BLaER1 treated with 17β-estradiol and CSF1 and Interleukin-3, amounts not matched to agents 10 nM and 100 nM (cell line): ENCODE measurements at regions not wholly inside any gene's neighbourhood (a gene's known extent, or its start where the extent isn't known, plus 50 kb on each side); places are given as distances from the start of the nearest gene placed in this dataset.

Experiments used
- H3K27ac ChIP-seq, 11 experiments: shearing (Covaris generic); formaldehyde crosslinking; 2 replicates each; pipeline ENCODE4 v1.8.1; 2022
- H3K27me3 ChIP-seq, 11 experiments: shearing (Covaris generic); formaldehyde crosslinking; 2 replicates each; pipeline ENCODE4 v1.8.1; 2022
- H3K36me3 ChIP-seq, 11 experiments: shearing (Covaris generic); formaldehyde crosslinking; 2 replicates each; pipeline ENCODE4 v1.8.1; 2022
- H3K4me1 ChIP-seq, 10 experiments: shearing (Covaris generic); formaldehyde crosslinking; 2 replicates each; pipeline ENCODE4 v1.8.1; 2022
- H3K4me2 ChIP-seq, 11 experiments: shearing (Covaris generic); formaldehyde crosslinking; 2 replicates each; pipeline ENCODE4 v1.8.1; 2022
- H3K4me3 ChIP-seq, 10 experiments: shearing (Covaris generic); formaldehyde crosslinking; 2 replicates each; pipeline ENCODE4 v1.8.1; 2022
- H3K9ac ChIP-seq, 11 experiments: shearing (Covaris generic); formaldehyde crosslinking; 2 replicates each; pipeline ENCODE4 v1.8.1; 2022
- H3K9me3 ChIP-seq, 11 experiments: shearing (Covaris generic); formaldehyde crosslinking; replicated peaks in 1 of 11; 2 replicates each; pipeline ENCODE4 v1.8.1; 2022
- H4K20me1 ChIP-seq, 11 experiments: shearing (Covaris generic); formaldehyde crosslinking; 2 replicates each; pipeline ENCODE4 v1.8.1; 2022
- Cebpa-rat ChIP-seq, 11 experiments: shearing (Covaris generic); IDR thresholded peaks; 2 replicates each; pipeline ENCODE4 v1.8.1; 2022

GRCh38 chrX:34716302-34716701 is 59.2 kb upstream of the TMEM47 start:
- Histone ChIP-seq H3K4me3 (no peak overlapping the region), H3K4me2 (no peak overlapping the region), H4K20me1 (no peaks in the 10 kb centered on the region; a peak in 1 of 22 replicates), H3K36me3 (no peaks in the 10 kb centered on the region), H3K27ac (no peak overlapping the region), H3K9ac (no peak overlapping the region), H3K4me1 (no peaks in the 10 kb centered on the region), H3K27me3 (peaks cover 60 to 98% (median 92%) of the 10 kb centered on the region in 11 experiments), H3K9me3 (no peaks in the 10 kb centered on the region)
- no peak for TF ChIP-seq Cebpa-rat (IDR thresholded peaks at IDR 0.05)

GRCh38 chrX:34734383-34734782 is 77.3 kb upstream of the TMEM47 start:
- Histone ChIP-seq H3K4me1 (no peaks in the 10 kb centered on the region), H3K4me3 (no peak overlapping the region), H4K20me1 (no peaks in the 10 kb centered on the region; a peak in 1 of 22 replicates), H3K9me3 (peaks cover 0 to 4% (median 0%) of the 10 kb centered on the region in 11 experiments; a peak in 2 of 22 replicates), H3K36me3 (no peaks in the 10 kb centered on the region), H3K27me3 (peaks cover 68 to 96% (median 93%) of the 10 kb centered on the region in 11 experiments), H3K9ac (no peak overlapping the region), H3K27ac (no peak overlapping the region), H3K4me2 (no peak overlapping the region)
- no peak for TF ChIP-seq Cebpa-rat (IDR thresholded peaks at IDR 0.05)

- no peak for TF ChIP-seq Cebpa-rat (IDR thresholded peaks at IDR 0.05)
- peaks cover 0 to 3% (median 0%) of the 10 kb centered on the region in 11 experiments; a peak in 3 of 22 replicates for H4K20me1 ChIP-seq
- H3K36me3 ChIP-seq: no peaks in the 10 kb centered on the region
- H3K27me3 ChIP-seq: peaks cover 66 to 98% (median 91%) of the 10 kb centered on the region in 11 experiments
- H3K4me1 ChIP-seq: no peaks in the 10 kb centered on the region
- peaks cover 0 to 7% (median 0%) of the 10 kb centered on the region in 11 experiments; a peak in 1 of 22 replicates for H3K9me3 ChIP-seq
- H3K27ac ChIP-seq: no peak overlapping the region
- no peak overlapping the region for H3K9ac ChIP-seq
- no peak overlapping the region for H3K4me2 ChIP-seq
- no peak overlapping the region for H3K4me3 ChIP-seq
Observed at GRCh38 chrX:34744521-34744920, 87.4 kb upstream of the TMEM47 start.

GRCh38 chrX:34749896-34750295 is 92.8 kb upstream of the TMEM47 start:
- Histone ChIP-seq H3K4me3 (no peak overlapping the region), H3K27me3 (peaks cover 46 to 96% (median 84%) of the 10 kb centered on the region in 11 experiments), H3K9me3 (peaks cover 0 to 7% (median 0%) of the 10 kb centered on the region in 11 experiments; a peak in 2 of 22 replicates), H3K4me2 (no peak overlapping the region), H4K20me1 (peaks cover 0 to 3% (median 0%) of the 10 kb centered on the region in 11 experiments; a peak in 2 of 22 replicates), H3K9ac (no peak overlapping the region), H3K27ac (no peak overlapping the region), H3K4me1 (no peaks in the 10 kb centered on the region), H3K36me3 (no peaks in the 10 kb centered on the region)
- TF ChIP-seq Cebpa-rat (IDR thresholded peaks at IDR 0.05): no peak

GRCh38 chrX:34764852-34765361 is 107.8 kb upstream of the TMEM47 start:
- Histone ChIP-seq H3K27ac (no peak overlapping the region), H3K9ac (no peak overlapping the region), H3K27me3 (peaks cover 83 to 100% (median 98%) of the 10 kb centered on the region in 11 experiments), H3K36me3 (no peaks in the 10 kb centered on the region), H3K4me1 (0 out of 20 replicates have a peak, but pooled peaks cover 0 to 3% (median 0%) of the 10 kb centered on the region in 10 experiments), H3K4me3 (no peak overlapping the region), H3K9me3 (0 out of 22 replicates have a peak, but pooled peaks cover 0 to 5% (median 0%) of the 10 kb centered on the region in 11 experiments), H3K4me2 (no peak overlapping the region), H4K20me1 (no peaks in the 10 kb centered on the region; a peak in 1 of 22 replicates)
- TF ChIP-seq Cebpa-rat (IDR thresholded peaks at IDR 0.05): no peak

- H4K20me1 ChIP-seq: no peaks in the 10 kb centered on the region; a peak in 2 of 22 replicates
Observed at GRCh38 chrX:34768290-34768689, 111.2 kb upstream of the TMEM47 start.

GRCh38 chrX:34770511-34770910 is 113.4 kb upstream of the TMEM47 start:
- Histone ChIP-seq H3K4me3 (no peak overlapping the region), H3K4me2 (no peak overlapping the region), H4K20me1 (no peaks in the 10 kb centered on the region; a peak in 1 of 22 replicates), H3K4me1 (0 out of 20 replicates have a peak, but pooled peaks cover 0 to 3% (median 0%) of the 10 kb centered on the region in 10 experiments), H3K27ac (no peak overlapping the region), H3K27me3 (peaks cover 68 to 93% (median 80%) of the 10 kb centered on the region in 11 experiments), H3K36me3 (no peaks in the 10 kb centered on the region), H3K9ac (no peak overlapping the region), H3K9me3 (peaks cover 0 to 3% (median 0%) of the 10 kb centered on the region in 11 experiments; a peak in 1 of 22 replicates)
- no peak for TF ChIP-seq Cebpa-rat (IDR thresholded peaks at IDR 0.05)

More at GRCh38 chrX:34768290-34768689, 111.2 kb upstream of the TMEM47 start:
- H3K27ac ChIP-seq: no peak overlapping the region
- H3K4me1 ChIP-seq: 0 out of 20 replicates have a peak, but pooled peaks cover 0 to 3% (median 0%) of the 10 kb centered on the region in 10 experiments
- no peak overlapping the region for H3K9ac ChIP-seq
- H3K27me3 ChIP-seq: peaks cover 84 to 100% (median 97%) of the 10 kb centered on the region in 11 experiments
- 0 out of 22 replicates have a peak, but pooled peaks cover 0 to 5% (median 0%) of the 10 kb centered on the region in 11 experiments for H3K9me3 ChIP-seq
- no peaks in the 10 kb centered on the region for H3K36me3 ChIP-seq
- no peak for TF ChIP-seq Cebpa-rat (IDR thresholded peaks at IDR 0.05)
- no peak overlapping the region for H3K4me2 ChIP-seq
- no peak overlapping the region for H3K4me3 ChIP-seq

- H3K36me3 ChIP-seq: no peaks in the 10 kb centered on the region
- H3K9me3 ChIP-seq: no peaks in the 10 kb centered on the region; a peak in 1 of 22 replicates
- no peaks in the 10 kb centered on the region; a peak in 1 of 22 replicates for H4K20me1 ChIP-seq
- H3K9ac ChIP-seq: no peak overlapping the region
- no peak for TF ChIP-seq Cebpa-rat (IDR thresholded peaks at IDR 0.05)
- H3K27me3 ChIP-seq: peaks cover 51 to 80% (median 72%) of the 10 kb centered on the region in 11 experiments
- H3K4me3 ChIP-seq: no peak overlapping the region
- no peaks in the 10 kb centered on the region for H3K4me1 ChIP-seq
- no peak overlapping the region for H3K27ac ChIP-seq
- no peak overlapping the region for H3K4me2 ChIP-seq
Observed at GRCh38 chrX:34778916-34779315, 121.8 kb upstream of the TMEM47 start.

- no peaks in the 10 kb centered on the region for H3K4me1 ChIP-seq
- TF ChIP-seq Cebpa-rat (IDR thresholded peaks at IDR 0.05): no peak
- H3K4me3 ChIP-seq: no peak overlapping the region
- H3K27ac ChIP-seq: no peak overlapping the region
- H3K27me3 ChIP-seq: peaks cover 53 to 94% (median 89%) of the 10 kb centered on the region in 11 experiments
- H3K9ac ChIP-seq: no peak overlapping the region
- no peak overlapping the region for H3K4me2 ChIP-seq
- H3K9me3 ChIP-seq: peaks cover 9 to 29% (median 19%) of the 10 kb centered on the region in 11 experiments; a peak in 21 of 22 replicates
- H4K20me1 ChIP-seq: no peaks in the 10 kb centered on the region
- H3K36me3 ChIP-seq: no peaks in the 10 kb centered on the region
Observed at GRCh38 chrX:34790026-34790425, 132.9 kb upstream of the TMEM47 start.
